ENCODE measurements at regions not wholly inside any gene's neighbourhood (a gene's known extent, or its start where the extent isn't known, plus 50 kb on each side); places are given as distances from the start of the nearest gene placed in this dataset.

- no peaks in the 10 kb centered on the region for H3K36me3 Mint-ChIP-seq
- POLR2A ChIA-PET = no interaction called here
- CTCF ChIA-PET = no interaction called here
Observed at GRCh38 chr14:86575141-86575540, 1045.2 kb downstream of the FLRT2 start.

DNA sequence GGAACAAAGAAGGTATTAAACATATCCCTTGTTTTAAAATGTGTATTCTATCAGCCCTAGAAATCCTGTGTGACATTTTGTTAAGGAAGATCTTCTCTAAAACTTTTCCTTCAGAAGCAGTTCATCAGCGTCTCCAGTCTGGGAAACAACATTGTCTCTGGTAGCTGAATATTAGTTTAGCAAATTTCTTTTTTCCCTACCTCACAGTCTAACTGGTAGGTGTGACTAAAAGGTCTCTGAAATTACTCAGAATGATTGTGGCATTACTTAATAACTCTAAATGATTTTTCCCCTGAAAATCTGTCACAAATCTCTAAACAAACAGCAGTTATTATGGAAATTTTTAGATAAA lies 1044.8 kb downstream of the FLRT2 start:
- Mint-ChIP-seq H3K4me1 (ENCODE audit: low read depth) (no peaks in the 10 kb centered on the region), H3K27me3 (no peaks in the 10 kb centered on the region), H3K27ac (no peak overlapping the region), H3K4me3 (no peak overlapping the region), H3K9me3 (peaks cover 27% of the 10 kb centered on the region), H3K36me3 (no peaks in the 10 kb centered on the region)
- ChIA-PET CTCF (no interaction called here), POLR2A (no interaction called here)
- DNase-seq = no peak
- intact Hi-C loops (cut with micrococcal nuclease) = no loop called here

More at GRCh38 chr14:86575141-86575540, 1045.2 kb downstream of the FLRT2 start:
- no peak for DNase-seq
- H3K27me3 Mint-ChIP-seq = no peaks in the 10 kb centered on the region
- intact Hi-C loops (cut with micrococcal nuclease) = no loop called here
- no peaks in the 10 kb centered on the region for H3K4me1 Mint-ChIP-seq (ENCODE audit: low read depth)
- H3K27ac Mint-ChIP-seq = no peak overlapping the region
- no peak overlapping the region for H3K4me3 Mint-ChIP-seq
- peaks cover 26% of the 10 kb centered on the region for H3K9me3 Mint-ChIP-seq

GRCh38 chr14:86574051-86574777 lies 1044.3 kb downstream of the FLRT2 start:
- Mint-ChIP-seq H3K27ac (no peak overlapping the region), H3K4me3 (no peak overlapping the region), H3K9me3 (peaks cover 25% of the 10 kb centered on the region), H3K36me3 (no peaks in the 10 kb centered on the region), H3K27me3 (no peaks in the 10 kb centered on the region), H3K4me1 (ENCODE audit: low read depth) (no peaks in the 10 kb centered on the region)
- no peak for DNase-seq
- intact Hi-C loops (cut with micrococcal nuclease) = no loop called here
- ChIA-PET POLR2A (no interaction called here), CTCF (no interaction called here)

- Mint-ChIP-seq H3K27ac (no peak overlapping the region), H3K4me1 (ENCODE audit: low read depth) (no peaks in the 10 kb centered on the region), H3K36me3 (no peaks in the 10 kb centered on the region), H3K27me3 (no peaks in the 10 kb centered on the region), H3K9me3 (peaks cover 18% of the 10 kb centered on the region), H3K4me3 (no peak overlapping the region)
- DNase-seq = no peak
- intact Hi-C loops (cut with micrococcal nuclease) = no loop called here
- ChIA-PET POLR2A (no interaction called here), CTCF (no interaction called here)
Observed at GRCh38 chr14:86570371-86570770, 1040.4 kb downstream of the FLRT2 start.

DNA sequence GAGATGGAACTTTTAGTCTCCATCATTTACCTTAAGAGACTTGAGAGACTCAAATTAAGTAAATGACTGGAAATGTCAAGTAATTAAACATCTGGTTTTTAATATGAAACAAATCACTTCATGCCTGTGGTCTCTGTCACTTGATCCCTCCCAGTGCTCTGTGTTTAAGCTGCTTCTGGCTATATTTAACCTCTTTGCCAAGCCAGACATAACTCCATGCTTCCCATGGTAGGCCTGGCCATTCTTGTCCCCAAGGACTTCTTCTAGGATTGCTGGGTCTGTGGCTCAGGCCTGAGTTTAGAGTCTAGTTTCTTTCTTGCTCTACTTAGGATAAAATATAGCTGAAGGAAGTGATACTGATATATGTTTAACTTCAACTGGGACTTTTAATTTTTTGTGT lies 1013.6 kb downstream of the FLRT2 start:
- Mint-ChIP-seq H3K4me3 (no peak overlapping the region), H3K4me1 (ENCODE audit: low read depth) (no peaks in the 10 kb centered on the region), H3K9me3 (peaks cover 8% of the 10 kb centered on the region), H3K27me3 (no peaks in the 10 kb centered on the region), H3K27ac (no peak overlapping the region), H3K36me3 (no peaks in the 10 kb centered on the region)
- POLR2A ChIA-PET = no interaction called here
- CTCF ChIA-PET = no interaction called here
- intact Hi-C loops (cut with micrococcal nuclease) = no loop called here
- DNase-seq = no peak

- Mint-ChIP-seq H3K4me1 (ENCODE audit: low read depth) (no peaks in the 10 kb centered on the region), H3K27me3 (no peaks in the 10 kb centered on the region), H3K9me3 (peaks cover 8% of the 10 kb centered on the region), H3K27ac (no peak overlapping the region), H3K36me3 (no peaks in the 10 kb centered on the region), H3K4me3 (no peak overlapping the region)
- ChIA-PET POLR2A (no interaction called here), CTCF (no interaction called here)
- no peak for DNase-seq
- intact Hi-C loops (cut with micrococcal nuclease) = no loop called here
Observed at GRCh38 chr14:86541972-86542371, 1012.0 kb downstream of the FLRT2 start.

- no peak overlapping the region for H3K27ac Mint-ChIP-seq
- H3K4me3 Mint-ChIP-seq = no peak overlapping the region
- CTCF ChIA-PET = no interaction called here
Observed at GRCh38 chr14:86540636-86541247, 1010.8 kb downstream of the FLRT2 start.

DNA sequence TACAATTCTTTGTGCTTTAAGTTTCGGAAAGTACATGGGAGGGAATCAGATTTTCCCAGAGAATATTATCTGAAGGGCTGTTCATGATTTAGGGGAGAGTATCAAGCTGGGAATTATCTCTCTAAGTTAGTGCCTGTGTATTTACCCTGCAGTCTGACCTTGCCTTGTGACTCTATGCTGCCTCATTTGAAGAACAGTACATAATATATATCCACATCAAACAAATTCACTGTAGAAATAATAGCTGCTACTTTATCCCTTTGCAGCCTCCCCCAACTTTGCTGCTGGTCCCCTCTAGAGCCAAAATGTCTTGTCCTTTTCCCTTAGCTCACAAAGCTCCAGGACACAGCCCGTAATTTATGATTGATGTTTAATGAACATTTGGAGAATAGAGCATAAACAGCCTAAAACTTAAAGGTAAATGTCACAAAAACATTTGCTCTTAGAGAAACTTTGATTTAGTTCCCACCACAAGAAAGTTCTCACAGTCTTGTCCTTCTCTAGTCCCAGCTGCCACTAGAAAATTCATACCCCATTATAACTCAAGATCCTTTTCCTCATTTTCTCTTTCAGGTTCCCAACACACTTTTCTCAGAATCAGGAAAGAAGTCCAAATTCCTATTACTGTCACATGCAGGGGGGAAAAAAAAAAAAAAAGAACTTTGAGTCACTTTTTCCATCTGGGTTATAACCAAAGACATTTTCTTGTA lies 1009.6 kb downstream of the FLRT2 start:
- ChIA-PET POLR2A (no interaction called here), CTCF (no interaction called here)
- Mint-ChIP-seq H3K4me3 (no peak overlapping the region), H3K9me3 (peaks cover 6% of the 10 kb centered on the region), H3K4me1 (ENCODE audit: low read depth) (no peaks in the 10 kb centered on the region), H3K36me3 (no peaks in the 10 kb centered on the region), H3K27ac (no peak overlapping the region), H3K27me3 (no peaks in the 10 kb centered on the region)
- intact Hi-C loops (cut with micrococcal nuclease) = no loop called here
- no peak for DNase-seq

More at GRCh38 chr14:86540636-86541247, 1010.8 kb downstream of the FLRT2 start:
- no peak for DNase-seq
- intact Hi-C loops (cut with micrococcal nuclease) = no loop called here
- Mint-ChIP-seq H3K4me1 (ENCODE audit: low read depth) (no peaks in the 10 kb centered on the region), H3K36me3 (no peaks in the 10 kb centered on the region), H3K9me3 (peaks cover 8% of the 10 kb centered on the region), H3K27me3 (no peaks in the 10 kb centered on the region)
- POLR2A ChIA-PET = no interaction called here

- H3K27ac Mint-ChIP-seq = no peak overlapping the region
- no peak for DNase-seq
- no peaks in the 10 kb centered on the region for H3K4me1 Mint-ChIP-seq (ENCODE audit: low read depth)
- no peak overlapping the region for H3K4me3 Mint-ChIP-seq
- intact Hi-C loops (cut with micrococcal nuclease) = no loop called here
- POLR2A ChIA-PET = no interaction called here
- no peaks in the 10 kb centered on the region for H3K36me3 Mint-ChIP-seq
- peaks cover 6% of the 10 kb centered on the region for H3K9me3 Mint-ChIP-seq
- CTCF ChIA-PET = no interaction called here
- no peaks in the 10 kb centered on the region for H3K27me3 Mint-ChIP-seq
Observed at GRCh38 chr14:86533834-86534233, 1003.9 kb downstream of the FLRT2 start.

- Mint-ChIP-seq H3K27ac (no peak overlapping the region), H3K4me1 (ENCODE audit: low read depth) (no peaks in the 10 kb centered on the region)
- DNase-seq = no peak
Observed at GRCh38 chr14:86532219-86532618, 1002.3 kb downstream of the FLRT2 start.

DNA sequence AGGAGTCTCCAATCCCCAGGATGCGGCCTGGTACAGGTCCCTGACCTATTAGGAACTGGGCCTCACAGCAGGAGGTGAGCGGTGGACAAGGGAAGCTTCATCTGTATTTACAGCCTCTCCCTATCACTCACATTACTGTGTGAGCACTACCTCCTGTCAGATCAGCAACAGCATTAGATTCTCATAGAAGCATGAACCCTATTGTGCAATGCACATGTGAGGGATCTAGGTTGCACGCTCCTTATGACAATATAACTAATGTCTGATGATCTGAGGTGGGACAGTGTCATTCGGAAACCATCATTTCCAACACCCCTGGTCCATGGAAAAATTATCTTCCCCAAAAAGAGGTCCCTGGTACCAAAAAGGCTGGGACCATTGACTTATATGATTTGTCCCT lies 1000.5 kb downstream of the FLRT2 start:
- CTCF ChIA-PET = no interaction called here
- no peaks in the 10 kb centered on the region for H3K27me3 Mint-ChIP-seq
- H3K27ac Mint-ChIP-seq = no peak overlapping the region
- H3K9me3 Mint-ChIP-seq = peaks cover 13% of the 10 kb centered on the region
- intact Hi-C loops (cut with micrococcal nuclease) = no loop called here
- no peaks in the 10 kb centered on the region for H3K4me1 Mint-ChIP-seq (ENCODE audit: low read depth)
- DNase-seq = no peak
- POLR2A ChIA-PET = no interaction called here
- H3K4me3 Mint-ChIP-seq = no peak overlapping the region
- H3K36me3 Mint-ChIP-seq = no peaks in the 10 kb centered on the region

More at GRCh38 chr14:86532219-86532618, 1002.3 kb downstream of the FLRT2 start:
- intact Hi-C loops (cut with micrococcal nuclease) = no loop called here
- ChIA-PET POLR2A (no interaction called here), CTCF (no interaction called here)
- Mint-ChIP-seq H3K36me3 (no peaks in the 10 kb centered on the region), H3K9me3 (peaks cover 11% of the 10 kb centered on the region), H3K4me3 (no peak overlapping the region), H3K27me3 (no peaks in the 10 kb centered on the region)

- H3K36me3 Mint-ChIP-seq = no peaks in the 10 kb centered on the region
- no peak overlapping the region for H3K4me3 Mint-ChIP-seq
- ChIA-PET CTCF (no interaction called here), POLR2A (no interaction called here)
- no peak overlapping the region for H3K27ac Mint-ChIP-seq
- no peaks in the 10 kb centered on the region for H3K27me3 Mint-ChIP-seq
- peaks cover 13% of the 10 kb centered on the region for H3K9me3 Mint-ChIP-seq
- no peaks in the 10 kb centered on the region for H3K4me1 Mint-ChIP-seq (ENCODE audit: low read depth)
- intact Hi-C loops (cut with micrococcal nuclease) = no loop called here
- DNase-seq = no peak
Observed at GRCh38 chr14:86527312-86527711, 997.4 kb downstream of the FLRT2 start.

DNA sequence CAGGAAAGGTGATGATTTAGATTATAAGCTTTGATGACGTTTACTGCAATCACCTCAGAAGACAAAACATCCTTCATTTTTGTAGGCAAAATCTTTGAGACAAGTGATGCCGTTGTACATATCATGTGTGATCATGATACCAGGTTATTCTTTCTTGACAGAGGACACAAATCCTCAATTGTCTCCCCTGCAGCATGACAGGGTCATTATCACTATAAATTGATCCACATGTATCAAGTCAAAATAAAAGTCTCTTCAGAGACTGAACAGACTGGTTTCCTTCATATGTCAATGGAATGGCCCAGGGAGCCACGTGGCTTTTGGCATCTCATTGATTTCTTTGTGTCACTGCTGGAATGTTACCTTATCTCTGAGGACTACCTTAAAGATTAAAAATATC lies 995.7 kb downstream of the FLRT2 start:
- Mint-ChIP-seq H3K27ac (no peak overlapping the region), H3K36me3 (no peaks in the 10 kb centered on the region), H3K4me3 (no peak overlapping the region), H3K9me3 (peaks cover 9% of the 10 kb centered on the region), H3K27me3 (no peaks in the 10 kb centered on the region), H3K4me1 (ENCODE audit: low read depth) (no peaks in the 10 kb centered on the region)
- ChIA-PET CTCF (no interaction called here), POLR2A (no interaction called here)
- intact Hi-C loops (cut with micrococcal nuclease) = no loop called here
- DNase-seq = no peak
